ENCODE measurements at regions not wholly inside any gene's neighbourhood (a gene's known extent, or its start where the extent isn't known, plus 50 kb on each side); places are given as distances from the start of the nearest gene placed in this dataset.

GRCh38 chr9:93864032-93864431 is 91.1 kb downstream of the BARX1 start:
- no peak for DNase-seq (ENCODE audit: unreplicated experiment)
- H3K36me3 Mint-ChIP-seq (ENCODE audit: insufficient read depth, unreplicated experiment), result no peaks in the 10 kb centered on the region
- no peaks in the 10 kb centered on the region for H3K4me1 Mint-ChIP-seq (ENCODE audit: insufficient read depth, unreplicated experiment)
- peaks cover 7% of the 10 kb centered on the region for H3K9me3 Mint-ChIP-seq (ENCODE audit: unreplicated experiment)
- ChIA-PET POLR2A (no interaction called here), CTCF (no interaction called here)
- no TSS peak for BruUV-seq (replicated peaks)
- intact Hi-C loops (cut with micrococcal nuclease), result no loop called here
- H3K27me3 Mint-ChIP-seq (ENCODE audit: insufficient read depth, unreplicated experiment), result peaks cover 16% of the 10 kb centered on the region
- no peak for TF ChIP-seq CTCF (IDR thresholded peaks at IDR 0.05; ENCODE audit: unreplicated experiment)
- H3K27ac Mint-ChIP-seq (ENCODE audit: low read depth, unreplicated experiment), result no peak overlapping the region
- H3K4me3 Mint-ChIP-seq (ENCODE audit: unreplicated experiment), result no peak overlapping the region

- Mint-ChIP-seq H3K4me3 (ENCODE audit: unreplicated experiment) (no peak overlapping the region), H3K27me3 (ENCODE audit: insufficient read depth, unreplicated experiment) (peaks cover 26% of the 10 kb centered on the region), H3K9me3 (ENCODE audit: unreplicated experiment) (peaks cover 7% of the 10 kb centered on the region), H3K4me1 (ENCODE audit: insufficient read depth, unreplicated experiment) (no peaks in the 10 kb centered on the region), H3K27ac (ENCODE audit: low read depth, unreplicated experiment) (no peak overlapping the region), H3K36me3 (ENCODE audit: insufficient read depth, unreplicated experiment) (no peaks in the 10 kb centered on the region)
- CTCF ChIA-PET, result interaction anchor here (0.5 kb wide), 1 partner anchor 445 kb away, joined by 4 read pairs; no protein-coding TSS in a partner anchor
- no TSS peak for BruUV-seq (replicated peaks)
- intact Hi-C loops (cut with micrococcal nuclease), result no loop called here
- POLR2A ChIA-PET, result no interaction called here
- DNase-seq (ENCODE audit: unreplicated experiment), result no peak
- TF ChIP-seq CTCF (IDR thresholded peaks at IDR 0.05; ENCODE audit: unreplicated experiment), result no peak
Observed at GRCh38 chr9:93862877-93863545, 92.1 kb downstream of the BARX1 start.

- BruUV-seq (replicated peaks), result no TSS peak
- Mint-ChIP-seq H3K9me3 (ENCODE audit: unreplicated experiment) (peaks cover 7% of the 10 kb centered on the region), H3K4me1 (ENCODE audit: insufficient read depth, unreplicated experiment) (no peaks in the 10 kb centered on the region), H3K27me3 (ENCODE audit: insufficient read depth, unreplicated experiment) (peaks cover 37% of the 10 kb centered on the region), H3K27ac (ENCODE audit: low read depth, unreplicated experiment) (no peak overlapping the region), H3K4me3 (ENCODE audit: unreplicated experiment) (no peak overlapping the region), H3K36me3 (ENCODE audit: insufficient read depth, unreplicated experiment) (no peaks in the 10 kb centered on the region)
- POLR2A ChIA-PET, result no interaction called here
- CTCF ChIA-PET, result no interaction called here
- no peak for DNase-seq (ENCODE audit: unreplicated experiment)
- no peak for TF ChIP-seq CTCF (IDR thresholded peaks at IDR 0.05; ENCODE audit: unreplicated experiment)
- intact Hi-C loops (cut with micrococcal nuclease), result no loop called here
Observed at GRCh38 chr9:93861736-93862358, 93.3 kb downstream of the BARX1 start.

GRCh38 chr9:93860694-93861658 is 94.2 kb downstream of the BARX1 start:
- TF ChIP-seq CTCF (IDR thresholded peaks at IDR 0.05; ENCODE audit: unreplicated experiment), result no peak
- Mint-ChIP-seq H3K9me3 (ENCODE audit: unreplicated experiment) (peaks cover 7% of the 10 kb centered on the region), H3K27ac (ENCODE audit: low read depth, unreplicated experiment) (no peak overlapping the region), H3K36me3 (ENCODE audit: insufficient read depth, unreplicated experiment) (no peaks in the 10 kb centered on the region), H3K27me3 (ENCODE audit: insufficient read depth, unreplicated experiment) (peaks cover 46% of the 10 kb centered on the region), H3K4me3 (ENCODE audit: unreplicated experiment) (no peak overlapping the region), H3K4me1 (ENCODE audit: insufficient read depth, unreplicated experiment) (no peaks in the 10 kb centered on the region)
- CTCF ChIA-PET, result no interaction called here
- BruUV-seq (replicated peaks), result no TSS peak
- no peak for DNase-seq (ENCODE audit: unreplicated experiment)
- POLR2A ChIA-PET, result no interaction called here
- intact Hi-C loops (cut with micrococcal nuclease), result no loop called here

Measured in MCF 10A (cell line).